ENCODE measurements at regions not wholly inside any gene's neighbourhood (a gene's known extent, or its start where the extent isn't known, plus 50 kb on each side); places are given as distances from the start of the nearest gene placed in this dataset.
"Not testable (repeated sequence)": the region's sequence is repeated elsewhere in the genome, so short reads cannot be mapped to it uniquely, and the experiment has no call there.

DNA sequence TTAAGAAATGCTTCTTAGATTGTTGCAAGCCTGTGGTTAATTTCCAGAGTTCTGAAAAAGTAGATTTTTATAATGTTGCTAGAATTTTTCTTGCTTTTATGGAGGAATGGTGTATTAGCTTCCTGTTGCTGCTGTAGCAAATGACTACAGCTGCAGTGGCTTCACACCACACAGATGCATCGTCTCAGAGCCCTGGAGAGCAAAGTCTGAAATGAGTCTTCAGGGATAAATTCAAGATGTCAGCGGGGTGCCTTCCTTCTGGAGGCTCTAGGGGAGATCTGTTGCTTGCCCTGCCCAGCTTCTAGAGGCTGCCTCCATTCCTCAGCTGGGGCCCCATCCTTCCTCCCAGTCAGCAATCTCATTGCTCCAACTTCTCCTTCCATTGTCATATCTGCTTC lies 187.8 kb downstream of the ZNF516 start:
- DNase-seq (ENCODE audit: low spot score), result no peak

DNA sequence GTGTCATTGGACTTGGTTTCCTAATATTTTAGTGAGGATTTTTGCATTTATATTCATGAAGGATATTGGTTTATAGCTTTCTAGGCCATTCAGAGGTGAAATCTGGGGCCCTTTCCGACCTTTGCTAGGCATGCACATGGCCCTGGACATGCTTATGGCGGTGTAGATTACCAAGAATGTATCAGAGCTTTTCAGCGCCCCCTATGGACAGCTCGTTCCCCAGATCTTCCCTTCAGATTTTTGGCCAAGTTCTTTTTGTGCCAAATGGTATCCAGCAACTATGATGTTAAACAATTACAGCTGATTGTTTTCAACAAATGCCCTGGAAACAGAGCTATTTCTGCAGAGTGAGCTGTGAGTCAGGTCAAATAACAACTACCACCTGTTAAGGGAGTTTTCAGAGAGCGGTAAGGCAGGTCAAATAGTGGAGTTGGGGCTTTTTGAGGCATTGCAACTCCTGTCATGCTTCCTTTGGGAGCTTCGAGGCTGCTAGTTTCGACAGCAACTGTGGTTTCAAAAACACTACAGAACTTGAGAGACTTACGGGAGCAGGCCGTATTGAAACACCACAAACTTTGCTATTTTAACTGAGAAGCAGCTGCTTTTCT lies 188.3 kb downstream of the ZNF516 start:
- no peak for DNase-seq (ENCODE audit: low spot score)

DNA sequence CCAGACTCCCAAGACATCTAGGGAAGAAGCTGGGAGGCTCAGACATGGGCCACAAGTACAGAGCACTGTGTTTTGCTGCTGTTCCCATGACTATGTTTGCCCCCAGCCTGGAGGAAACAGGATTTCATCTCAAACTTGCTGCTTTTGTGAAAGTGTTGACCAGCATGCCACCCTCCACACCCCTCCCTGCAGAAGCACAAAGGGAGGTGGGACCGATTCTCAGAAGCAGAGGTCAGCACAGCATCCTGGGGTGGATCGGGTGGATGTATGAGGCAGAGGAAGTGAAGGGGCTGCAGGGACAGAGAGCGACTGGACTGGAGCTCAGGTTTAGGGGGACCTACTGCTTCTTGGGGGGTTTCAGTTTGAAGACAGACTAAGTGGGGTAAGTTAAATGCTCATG lies 209.2 kb downstream of the ZNF516 start:
- no peak for DNase-seq (ENCODE audit: low spot score)

DNA sequence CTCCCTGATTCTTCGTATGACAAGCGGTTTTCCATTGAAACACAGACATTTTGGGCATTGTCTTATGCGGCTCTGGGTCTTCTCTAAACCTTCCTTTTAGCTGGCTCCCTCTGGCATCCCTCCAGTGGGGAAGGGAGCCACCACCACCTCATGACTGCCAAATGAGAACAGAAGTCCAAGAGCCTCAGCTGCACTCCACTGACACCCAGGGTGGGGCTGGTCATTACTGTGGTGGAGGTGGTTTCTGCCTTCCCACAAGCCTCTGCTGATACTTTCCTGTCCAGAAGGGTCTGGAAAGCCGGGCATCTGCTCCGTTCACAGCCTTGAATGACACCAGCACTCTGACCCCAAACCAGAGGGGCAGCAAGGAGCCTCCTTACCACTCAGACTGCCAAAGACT lies 213.5 kb downstream of the ZNF516 start:
- DNase-seq (ENCODE audit: low spot score), result no peak

DNA sequence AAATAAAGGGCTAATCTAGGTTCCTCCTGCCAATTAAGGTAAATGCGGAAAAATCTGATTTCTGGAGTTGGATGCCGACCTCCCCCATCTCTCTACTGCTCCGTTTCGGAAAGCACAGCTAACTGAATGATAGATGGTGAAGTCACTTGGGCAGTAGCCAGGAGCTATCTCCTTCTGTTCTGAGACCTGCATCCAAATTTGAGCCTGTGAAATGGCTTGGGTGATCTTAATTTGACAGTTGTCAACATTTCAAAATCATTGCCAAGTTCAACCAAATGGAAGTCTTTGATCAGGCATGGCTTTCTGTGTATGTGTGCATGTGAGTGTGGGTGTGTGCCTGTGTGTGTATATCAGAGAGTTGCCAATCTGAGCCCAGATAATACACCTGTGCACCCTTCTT lies 217.2 kb downstream of the ZNF516 start:
- DNase-seq (ENCODE audit: low spot score), result no peak

DNA sequence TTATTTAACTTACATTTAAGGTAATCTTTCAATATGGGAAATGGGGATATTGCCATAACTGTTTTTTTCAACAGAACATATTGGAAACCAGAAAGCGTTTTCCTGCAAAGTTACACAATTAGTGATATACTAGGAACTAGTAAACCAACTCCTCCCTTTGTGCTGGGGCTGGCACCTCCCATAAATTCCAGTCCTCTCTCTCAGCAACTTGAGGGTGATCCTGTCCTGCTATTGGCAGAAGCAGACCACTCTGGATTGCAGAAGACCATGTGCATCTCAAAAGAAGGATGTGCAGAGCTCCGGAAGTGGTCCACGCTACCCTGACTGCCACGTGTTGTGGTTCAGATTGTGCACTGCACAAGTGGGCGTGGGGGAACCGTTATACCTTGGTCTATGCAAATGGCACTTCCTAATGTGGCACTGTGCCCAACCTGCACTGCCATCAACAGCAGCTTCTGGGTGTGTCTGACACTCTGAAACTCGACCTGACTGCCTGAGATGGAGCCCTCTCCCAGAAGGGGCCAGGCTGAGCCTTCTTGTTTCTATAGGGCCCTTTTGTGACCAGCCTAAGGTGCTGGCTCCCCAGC lies 219.2 kb downstream of the ZNF516 start:
- no peak for DNase-seq (ENCODE audit: low spot score)

DNA sequence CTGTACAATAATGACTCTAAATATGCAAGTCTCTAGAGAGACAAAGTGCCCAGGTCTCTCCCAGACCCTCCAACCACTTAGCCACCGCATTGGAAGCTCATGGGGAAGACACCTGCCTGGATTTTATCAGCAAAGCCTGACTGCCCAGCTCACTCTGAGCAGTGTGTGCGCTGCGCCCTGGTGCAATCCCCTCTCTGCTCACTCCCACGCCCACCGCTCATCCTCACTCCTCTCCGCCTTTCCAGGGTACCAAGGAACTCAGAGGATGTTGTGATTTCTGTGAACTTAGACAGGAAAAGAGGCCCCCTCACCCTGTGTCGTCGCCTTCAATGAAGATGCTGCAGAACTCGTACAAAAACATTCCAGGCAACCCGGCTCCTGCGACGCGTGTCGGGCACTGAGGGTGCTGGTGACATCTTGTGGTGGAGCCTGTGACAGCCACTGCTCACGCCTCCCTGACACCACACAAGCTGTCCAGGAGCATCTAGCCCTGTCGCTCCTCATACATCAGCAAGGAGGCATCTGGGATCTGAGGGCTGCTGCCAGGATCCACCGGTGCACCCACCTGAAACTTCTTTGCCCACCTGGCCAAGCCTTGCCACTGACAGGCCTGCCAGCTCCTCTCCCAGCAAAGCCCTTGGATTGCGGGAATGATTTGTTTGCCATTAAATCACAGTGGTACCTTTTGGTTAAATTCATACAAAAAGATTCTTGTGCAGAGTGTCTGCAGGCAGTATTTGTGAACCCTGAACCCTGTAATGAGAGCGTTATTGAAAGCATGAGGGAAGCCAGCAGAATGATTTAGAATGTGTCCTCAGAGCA lies 220.4 kb downstream of the ZNF516 start:
- no peak for DNase-seq (ENCODE audit: low spot score)

DNA sequence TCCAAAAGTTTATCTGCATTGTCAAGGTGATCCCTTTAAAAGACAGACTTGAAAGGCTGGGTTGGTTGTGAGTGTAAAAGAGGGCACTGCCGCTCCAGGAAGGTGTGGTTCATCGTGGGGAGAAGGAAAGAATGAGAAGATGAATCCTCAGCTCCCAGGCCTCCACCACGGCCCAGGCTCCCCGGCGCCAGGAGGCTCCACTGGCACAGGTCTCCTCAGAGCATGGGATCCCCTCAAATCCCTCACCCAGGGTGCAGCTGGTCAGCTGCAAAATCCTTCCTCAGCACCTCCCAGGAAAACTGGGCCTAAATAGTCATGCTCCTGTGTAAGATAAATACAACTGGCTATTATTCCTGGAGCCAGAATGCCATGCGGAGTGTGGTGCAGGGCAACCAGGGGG lies 221.1 kb downstream of the ZNF516 start:
- DNase-seq (ENCODE audit: low spot score), result no peak

DNA sequence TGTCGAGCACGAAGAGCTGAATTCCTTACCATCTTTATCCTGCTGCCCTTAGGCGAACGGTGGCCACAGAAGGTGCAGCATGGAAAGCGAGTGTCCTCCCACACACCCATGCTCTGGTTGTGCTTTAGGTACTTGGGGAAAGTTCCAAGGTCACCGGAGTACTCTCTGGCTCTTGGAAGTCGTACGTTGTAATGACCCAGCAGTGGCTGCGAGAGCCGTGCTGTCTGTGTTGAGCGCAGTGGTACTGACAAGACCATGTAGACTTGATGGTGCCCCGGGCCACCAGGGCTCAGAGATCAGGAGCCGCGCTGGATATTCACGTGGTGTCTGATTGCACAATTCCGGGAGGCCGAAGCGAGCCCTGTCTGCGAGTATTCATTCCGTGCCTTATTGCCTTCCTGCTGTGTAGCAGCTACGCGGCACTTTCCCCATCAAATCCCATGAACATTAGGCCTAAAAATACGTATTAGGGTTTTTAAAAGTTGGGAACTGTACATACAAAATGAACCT lies 222.0 kb downstream of the ZNF516 start:
- DNase-seq (ENCODE audit: low spot score), result no peak

DNA sequence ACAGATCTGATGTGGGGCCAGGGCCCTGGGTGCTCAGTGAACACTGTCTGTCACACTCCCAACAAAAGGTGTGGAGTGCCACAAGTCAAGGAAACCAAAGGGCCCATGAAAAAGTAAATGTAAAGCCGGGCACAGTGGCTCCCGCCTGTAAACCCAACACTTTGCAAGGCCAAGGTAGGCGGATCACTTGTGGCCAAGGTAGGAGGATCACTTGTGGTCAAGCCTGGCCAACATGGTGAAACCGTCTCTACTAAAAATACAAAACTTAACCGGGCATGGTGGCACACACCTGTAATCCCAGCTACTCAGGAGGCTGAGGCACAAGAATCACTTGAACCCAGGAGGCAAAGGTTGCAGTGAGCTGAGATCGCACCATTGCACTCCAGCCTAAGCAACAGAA lies 227.6 kb downstream of the ZNF516 start:
- not testable (repeated sequence) for DNase-seq (ENCODE audit: low spot score)

DNA sequence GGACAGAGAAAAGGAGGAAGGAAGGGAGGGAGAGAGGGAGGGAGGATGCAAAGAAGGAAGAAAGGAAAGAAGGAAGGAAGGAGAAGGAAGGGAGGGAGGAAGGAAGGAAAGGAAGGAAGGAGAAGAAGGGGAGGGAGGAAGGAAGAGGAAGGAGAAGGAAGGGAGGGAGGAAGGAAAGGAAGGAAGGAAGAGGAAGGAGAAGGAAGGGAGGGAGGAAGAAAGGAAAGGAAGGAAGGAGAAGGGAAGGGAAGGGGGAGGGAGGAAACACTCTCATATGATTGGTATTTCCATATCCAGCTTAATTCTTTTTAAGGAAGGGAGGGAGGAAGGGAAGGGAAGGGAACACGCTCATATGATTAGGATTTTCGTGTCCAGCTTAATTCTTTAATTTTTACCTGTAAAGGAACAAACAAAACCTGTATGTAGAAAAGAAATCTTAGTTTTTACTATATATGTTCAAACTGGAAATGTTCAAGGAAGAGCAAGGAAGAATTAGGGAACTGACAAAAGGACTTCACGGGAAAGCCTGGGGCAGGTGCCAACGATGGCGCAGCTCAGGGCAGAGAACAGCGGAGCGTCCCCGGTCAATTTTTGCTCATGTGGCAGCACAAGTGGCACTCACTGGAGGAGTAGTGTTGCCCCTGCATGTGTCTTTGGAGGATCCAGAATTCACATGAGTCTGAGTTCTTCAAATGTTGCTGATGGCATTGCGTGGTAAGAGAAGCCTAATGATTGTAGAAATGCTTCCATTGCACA lies 228.6 kb downstream of the ZNF516 start:
- no peak for DNase-seq (ENCODE audit: low spot score)

DNA sequence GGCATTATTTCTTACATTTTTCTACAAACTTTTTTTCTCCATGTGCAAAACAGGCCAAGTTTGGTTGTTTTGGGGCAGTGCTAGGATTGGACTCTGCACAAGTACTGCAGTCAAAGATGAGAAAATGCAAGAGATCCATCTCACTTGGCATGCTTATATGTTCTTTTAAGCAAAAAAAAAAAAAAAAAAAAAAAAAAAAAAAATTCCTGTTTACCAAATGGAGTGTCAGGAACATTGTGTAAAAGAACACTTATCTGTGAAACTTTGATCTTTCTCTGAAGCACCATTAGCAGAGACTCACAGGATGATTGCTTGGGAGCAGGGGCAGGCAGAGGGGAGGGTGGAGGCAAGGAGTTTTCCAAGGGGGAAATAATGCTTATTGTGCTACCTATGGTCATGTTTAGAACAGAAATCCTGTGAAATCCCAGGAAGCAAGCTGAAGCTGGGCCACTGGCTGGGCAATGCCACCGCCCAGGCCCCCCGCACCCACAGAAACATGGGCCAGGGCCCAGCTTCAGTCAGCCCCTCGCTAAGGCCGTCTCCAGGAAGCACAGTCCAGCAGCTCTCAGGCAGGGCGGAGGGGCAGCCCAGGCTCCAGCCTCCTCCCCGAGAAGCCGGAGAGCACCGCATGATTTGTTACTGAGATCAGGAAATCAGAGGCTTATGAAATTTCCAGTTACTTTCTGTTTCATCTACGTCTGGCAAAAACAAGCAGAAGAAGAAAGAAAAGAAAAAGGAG lies 229.4 kb downstream of the ZNF516 start:
- DNase-seq (ENCODE audit: low spot score), result no peak

DNA sequence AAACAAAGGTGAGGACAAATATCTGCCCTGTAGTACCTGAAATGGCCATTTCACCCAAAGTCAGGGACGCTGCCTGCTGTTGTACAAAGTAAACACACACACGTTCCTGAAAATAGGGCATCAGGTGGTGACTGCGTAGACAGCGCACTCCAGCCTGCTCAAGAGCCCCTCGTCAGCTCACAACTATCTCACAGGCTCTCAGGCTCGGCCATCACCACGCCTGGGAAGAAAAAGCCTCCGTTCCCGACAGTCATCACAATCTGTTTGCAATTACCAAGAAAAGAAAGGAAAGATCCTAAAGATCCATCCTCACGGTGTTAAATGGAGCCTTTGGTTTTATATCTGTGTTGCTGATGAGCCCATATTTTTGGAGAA lies 230.2 kb downstream of the ZNF516 start:
- no peak for DNase-seq (ENCODE audit: low spot score)

DNA sequence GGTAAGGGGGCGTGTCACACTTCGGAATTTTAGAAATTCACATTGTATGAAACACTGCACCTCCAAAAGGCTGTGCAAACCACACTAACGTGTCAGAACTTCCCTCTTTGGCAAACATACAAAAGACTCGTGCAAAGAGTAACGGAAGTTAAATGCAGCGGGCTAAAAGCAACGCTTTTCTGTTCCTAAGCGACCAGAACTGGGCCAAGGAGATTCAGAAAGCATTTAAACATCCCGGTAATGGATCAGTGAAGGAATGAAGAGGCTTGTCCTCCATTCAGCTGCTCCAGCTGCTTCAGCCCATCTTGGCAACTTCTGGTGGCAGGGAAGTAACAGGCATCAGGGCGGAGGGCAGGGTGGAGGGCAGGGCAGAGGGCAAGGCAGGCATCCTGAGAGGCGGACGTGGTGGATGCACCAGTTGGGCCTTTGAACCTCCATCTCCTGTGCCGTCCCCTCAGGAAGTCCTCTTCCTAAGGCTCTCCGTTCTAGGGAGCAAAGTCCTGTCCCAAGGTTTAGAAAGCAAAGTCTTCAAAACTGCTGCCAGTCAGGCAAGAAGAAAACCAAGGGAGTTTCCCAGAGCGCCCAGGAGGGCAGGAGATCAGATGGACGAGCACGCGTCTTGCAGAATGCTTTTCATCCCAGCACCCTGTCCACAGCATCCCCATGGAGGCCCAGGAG lies 230.7 kb downstream of the ZNF516 start:
- no peak for DNase-seq (ENCODE audit: low spot score)

DNA sequence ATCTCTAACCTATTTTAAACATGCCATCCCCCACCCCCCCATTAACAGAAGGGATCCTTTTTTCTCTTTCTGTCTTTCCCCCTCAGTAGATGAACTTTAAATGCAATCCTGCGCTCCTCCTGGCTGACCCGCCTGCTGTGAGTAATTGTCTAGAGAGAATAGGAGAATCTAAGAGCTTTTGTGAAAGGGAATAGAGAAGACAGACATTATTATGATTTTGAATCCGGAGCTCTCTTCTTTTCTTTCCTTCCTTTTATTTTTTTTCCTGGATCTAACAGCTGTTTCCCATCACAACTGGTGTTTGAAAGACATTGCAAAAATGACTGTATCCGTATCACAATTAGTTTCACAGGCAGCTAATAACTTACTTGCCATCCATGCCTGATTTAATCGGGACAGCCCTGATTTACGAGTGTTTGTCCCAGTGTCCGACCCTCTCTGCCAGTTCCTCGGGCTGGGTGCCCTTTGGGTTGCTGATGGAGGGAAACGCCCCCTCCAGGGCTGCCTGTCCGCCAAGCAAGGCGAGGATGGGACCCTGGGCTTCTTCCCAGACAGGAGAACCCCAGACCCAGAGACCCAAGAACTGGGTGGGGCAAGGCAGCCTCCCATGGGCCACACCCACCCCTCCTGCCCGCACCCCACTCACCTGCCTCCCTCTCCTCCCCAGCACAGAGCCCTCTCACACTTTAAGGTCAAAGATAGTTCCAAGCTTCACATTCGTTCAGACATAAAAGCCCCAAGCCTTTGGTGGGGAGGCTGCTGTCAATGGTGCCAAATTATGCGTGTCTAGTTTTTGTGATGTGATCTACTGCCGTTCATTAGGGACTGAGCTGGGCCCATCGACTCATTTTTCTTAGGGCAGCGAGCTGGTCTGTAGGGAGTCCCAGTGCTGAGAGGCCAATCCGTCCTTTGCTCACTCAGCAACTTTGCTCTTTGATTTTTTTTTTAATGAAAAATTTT lies 231.7 kb downstream of the ZNF516 start:
- DNase-seq (ENCODE audit: low spot score), result no peak

DNA sequence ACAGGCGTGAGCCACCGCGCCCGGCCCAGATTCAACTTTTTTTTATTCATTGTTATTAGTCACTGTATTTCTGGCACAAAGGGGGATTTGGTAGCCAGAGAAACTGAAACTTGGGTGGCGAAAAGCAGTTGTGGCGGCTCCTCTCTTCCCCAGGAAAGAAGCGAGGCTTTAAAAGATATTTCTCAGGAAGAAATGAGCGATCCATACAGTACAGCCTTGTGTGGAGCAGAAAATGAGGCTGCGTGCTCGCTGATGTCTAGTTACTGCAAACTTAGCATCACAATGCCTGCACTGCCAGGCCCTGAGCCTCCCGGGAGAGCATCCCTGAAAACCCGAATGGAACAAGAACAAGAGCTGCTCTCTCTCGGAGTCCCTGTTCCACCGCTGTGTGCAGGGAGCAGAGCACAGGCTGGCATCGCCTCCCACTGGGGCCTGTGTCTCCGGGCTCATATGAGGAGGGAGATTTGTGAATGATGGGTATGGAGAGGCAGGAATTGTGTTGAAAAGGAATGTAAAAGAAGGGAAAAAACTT lies 234.0 kb downstream of the ZNF516 start:
- no peak for DNase-seq (ENCODE audit: low spot score)

DNA sequence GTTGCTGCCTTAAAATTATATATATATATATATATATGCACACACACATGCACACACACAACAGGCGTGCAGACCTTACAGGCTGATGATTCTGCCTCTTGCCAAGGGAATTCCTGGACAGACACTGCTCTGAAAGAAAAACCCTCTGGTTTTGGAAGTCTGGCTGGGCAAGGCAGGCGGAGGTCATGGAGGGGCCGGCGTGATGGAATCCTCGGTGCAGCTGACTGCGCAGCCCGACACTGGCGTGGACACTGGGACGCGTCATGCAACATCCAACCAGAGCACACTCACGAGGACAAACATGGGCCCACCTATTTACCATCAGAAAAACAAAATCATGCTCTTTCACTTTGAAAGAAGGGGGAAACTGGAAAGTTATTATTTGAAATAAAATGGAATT lies 235.3 kb downstream of the ZNF516 start:
- no peak for DNase-seq (ENCODE audit: low spot score)

DNA sequence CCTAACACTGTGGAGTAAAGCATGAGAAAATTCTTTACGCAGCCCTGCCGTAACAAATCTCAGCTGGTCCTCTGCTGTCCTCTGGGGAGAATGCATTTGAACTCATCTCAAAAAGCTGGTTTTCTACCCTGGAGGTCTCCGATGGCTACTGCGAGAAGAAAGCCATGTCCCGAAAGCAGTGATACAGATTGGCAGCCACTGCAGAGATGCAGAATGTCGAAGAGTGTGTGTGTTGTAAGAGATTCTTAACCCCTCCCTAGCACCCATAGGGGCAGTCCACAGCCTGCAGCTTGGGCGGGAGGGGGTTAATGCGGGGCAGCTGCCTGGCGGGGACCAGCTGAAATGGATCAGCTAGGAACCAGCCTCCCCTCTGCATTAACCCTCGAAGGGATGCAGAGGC lies 235.9 kb downstream of the ZNF516 start:
- DNase-seq (ENCODE audit: low spot score), result no peak

DNA sequence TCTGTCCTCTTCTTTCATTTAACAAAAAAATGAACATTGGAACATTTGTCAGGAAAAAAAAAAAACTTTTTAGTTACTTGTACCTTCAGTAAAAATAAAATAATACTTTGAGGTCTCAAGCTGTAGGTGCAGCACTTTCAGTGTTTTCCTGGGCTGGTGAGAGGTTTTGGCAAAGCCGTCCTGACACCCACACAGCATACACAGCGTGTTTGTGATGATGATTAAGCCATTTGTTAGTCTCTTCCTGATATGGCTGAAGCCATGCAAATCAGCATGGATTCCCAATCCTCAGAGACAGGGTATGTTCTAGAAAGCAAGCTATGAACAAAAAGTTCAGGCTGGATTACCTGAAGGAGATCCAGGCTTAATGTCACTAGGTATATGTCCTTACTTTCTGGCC lies 236.8 kb downstream of the ZNF516 start:
- no peak for DNase-seq (ENCODE audit: low spot score)

All from CD4-positive, alpha-beta T cell treated with Interleukin-2 at 100 ng/mL for 4 hours (primary cell).